ENCODE measurements at regions not wholly inside any gene's neighbourhood (a gene's known extent, or its start where the extent isn't known, plus 50 kb on each side); places are given as distances from the start of the nearest gene placed in this dataset.

GRCh38 chr5:126178521-126178920, 244.7 kb upstream of the GRAMD2B start:
- TF ChIP-seq CTCF (IDR thresholded peaks at IDR 0.05; ENCODE audit: low read depth, low read length, missing input control) (no peak), REST (IDR thresholded peaks at IDR 0.05) (no peak), ATF3 (IDR thresholded peaks at IDR 0.05) (no peak), SP1 (IDR thresholded peaks at IDR 0.05) (no peak), ZBTB33 (IDR thresholded peaks at IDR 0.05) (no peak), MAX (IDR thresholded peaks at IDR 0.05) (no peak)

Data from liver (tissue), 3 donors.